Osteoblast (primary cell): ENCODE measurements at regions not wholly inside any gene's neighbourhood (a gene's known extent, or its start where the extent isn't known, plus 50 kb on each side); places are given as distances from the start of the nearest gene placed in this dataset.

Experiments
- DNase-seq: peaks from one replicate; pipeline ENCODE4 v3.0.0; 2011; ENCODE audit warnings: low spot score, mixed read lengths; ENCODE audit not compliant: insufficient read length; ENCODE audit errors: missing footprints
- H2AFZ ChIP-seq: 2 replicates; pipeline ENCODE4 v1.6.0; 2011; ENCODE audit warnings: mild to moderate bottlenecking, low read length
- H3K27ac ChIP-seq: 2 replicates; pipeline ENCODE4 v1.5.1; 2011; ENCODE audit warnings: mild to moderate bottlenecking, low read depth, low read length, moderate library complexity
- H3K27me3 ChIP-seq: 2 replicates; pipeline ENCODE4 v1.6.0; 2012; ENCODE audit warnings: mild to moderate bottlenecking, control low read depth, inconsistent platforms, low read length, moderate library complexity; ENCODE audit not compliant: insufficient read depth
- H3K36me3 ChIP-seq: 2 replicates; pipeline ENCODE4 v1.5.1; 2011; ENCODE audit warnings: mild to moderate bottlenecking, low read length, control low read depth, moderate library complexity; ENCODE audit not compliant: insufficient read depth
- H3K4me1 ChIP-seq: 2 replicates; pipeline ENCODE4 v1.5.1; 2011; ENCODE audit warnings: mild to moderate bottlenecking, low read length, control low read depth, moderate library complexity; ENCODE audit not compliant: insufficient read depth
- H3K4me2 ChIP-seq: 2 replicates; pipeline ENCODE4 v1.6.0; 2011; ENCODE audit warnings: mild to moderate bottlenecking, low read length; ENCODE audit not compliant: insufficient read depth
- H3K4me3 ChIP-seq: fragments of 200-600 bp; sonication (generic); 3 replicates; pipeline ENCODE4 v1.5.1; 2012; ENCODE audit warnings: mild to moderate bottlenecking, low read length, inconsistent platforms; ENCODE audit not compliant: insufficient read depth
- H3K79me2 ChIP-seq: 2 replicates; pipeline ENCODE4 v1.6.0; 2012; ENCODE audit warnings: mild to moderate bottlenecking, low read length, control low read depth, inconsistent platforms; ENCODE audit not compliant: insufficient read depth
- H3K9me3 ChIP-seq: 2 replicates; pipeline ENCODE4 v1.5.1; 2011; ENCODE audit warnings: low read depth, low read length, control low read depth
- H4K20me1 ChIP-seq: 2 replicates; pipeline ENCODE4 v1.6.0; 2012; ENCODE audit warnings: mild to moderate bottlenecking, low read length, control low read depth; ENCODE audit not compliant: insufficient read depth
- TF ChIP-seq, protein P1 (sequence below): IDR thresholded peaks from 2 replicates; pipeline ENCODE4 v1.5.1; 2011; ENCODE audit warnings: mild to moderate bottlenecking, low read depth, low read length, moderate library complexity; ENCODE audit errors: extremely low read depth

GRCh38 chr22:27663812-27664211 is 137.7 kb downstream of the MN1 start:
- peaks cover 3% of the 10 kb centered on the region for H3K9me3 ChIP-seq
- no peaks in the 10 kb centered on the region for H3K36me3 ChIP-seq
- H2AFZ ChIP-seq, result no peak overlapping the region
- H3K4me3 ChIP-seq, result no peak overlapping the region
- peaks cover 3% of the 10 kb centered on the region for H3K4me1 ChIP-seq
- H3K79me2 ChIP-seq, result no peaks in the 10 kb centered on the region
- TF ChIP-seq, protein P1, sequence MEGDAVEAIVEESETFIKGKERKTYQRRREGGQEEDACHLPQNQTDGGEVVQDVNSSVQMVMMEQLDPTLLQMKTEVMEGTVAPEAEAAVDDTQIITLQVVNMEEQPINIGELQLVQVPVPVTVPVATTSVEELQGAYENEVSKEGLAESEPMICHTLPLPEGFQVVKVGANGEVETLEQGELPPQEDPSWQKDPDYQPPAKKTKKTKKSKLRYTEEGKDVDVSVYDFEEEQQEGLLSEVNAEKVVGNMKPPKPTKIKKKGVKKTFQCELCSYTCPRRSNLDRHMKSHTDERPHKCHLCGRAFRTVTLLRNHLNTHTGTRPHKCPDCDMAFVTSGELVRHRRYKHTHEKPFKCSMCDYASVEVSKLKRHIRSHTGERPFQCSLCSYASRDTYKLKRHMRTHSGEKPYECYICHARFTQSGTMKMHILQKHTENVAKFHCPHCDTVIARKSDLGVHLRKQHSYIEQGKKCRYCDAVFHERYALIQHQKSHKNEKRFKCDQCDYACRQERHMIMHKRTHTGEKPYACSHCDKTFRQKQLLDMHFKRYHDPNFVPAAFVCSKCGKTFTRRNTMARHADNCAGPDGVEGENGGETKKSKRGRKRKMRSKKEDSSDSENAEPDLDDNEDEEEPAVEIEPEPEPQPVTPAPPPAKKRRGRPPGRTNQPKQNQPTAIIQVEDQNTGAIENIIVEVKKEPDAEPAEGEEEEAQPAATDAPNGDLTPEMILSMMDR, result no peak
- H3K27me3 ChIP-seq, result peaks cover 3% of the 10 kb centered on the region
- DNase-seq, result no peak
- H4K20me1 ChIP-seq, result no peaks in the 10 kb centered on the region
- H3K4me2 ChIP-seq, result no peak overlapping the region
- no peak overlapping the region for H3K27ac ChIP-seq

- no peak overlapping the region for H3K4me3 ChIP-seq
- TF ChIP-seq, protein P1, result no peak
- DNase-seq, result no peak
- no peaks in the 10 kb centered on the region for H3K79me2 ChIP-seq
- no peaks in the 10 kb centered on the region for H3K36me3 ChIP-seq
- no peak overlapping the region for H3K4me2 ChIP-seq
- peaks cover 3% of the 10 kb centered on the region for H3K4me1 ChIP-seq
- peaks cover 3% of the 10 kb centered on the region for H3K9me3 ChIP-seq
- H3K27ac ChIP-seq, result no peak overlapping the region
- no peak overlapping the region for H2AFZ ChIP-seq
- H3K27me3 ChIP-seq, result peaks cover 3% of the 10 kb centered on the region
- no peaks in the 10 kb centered on the region for H4K20me1 ChIP-seq
Measured at GRCh38 chr22:27666272-27666997, 135.1 kb downstream of the MN1 start.

DNA sequence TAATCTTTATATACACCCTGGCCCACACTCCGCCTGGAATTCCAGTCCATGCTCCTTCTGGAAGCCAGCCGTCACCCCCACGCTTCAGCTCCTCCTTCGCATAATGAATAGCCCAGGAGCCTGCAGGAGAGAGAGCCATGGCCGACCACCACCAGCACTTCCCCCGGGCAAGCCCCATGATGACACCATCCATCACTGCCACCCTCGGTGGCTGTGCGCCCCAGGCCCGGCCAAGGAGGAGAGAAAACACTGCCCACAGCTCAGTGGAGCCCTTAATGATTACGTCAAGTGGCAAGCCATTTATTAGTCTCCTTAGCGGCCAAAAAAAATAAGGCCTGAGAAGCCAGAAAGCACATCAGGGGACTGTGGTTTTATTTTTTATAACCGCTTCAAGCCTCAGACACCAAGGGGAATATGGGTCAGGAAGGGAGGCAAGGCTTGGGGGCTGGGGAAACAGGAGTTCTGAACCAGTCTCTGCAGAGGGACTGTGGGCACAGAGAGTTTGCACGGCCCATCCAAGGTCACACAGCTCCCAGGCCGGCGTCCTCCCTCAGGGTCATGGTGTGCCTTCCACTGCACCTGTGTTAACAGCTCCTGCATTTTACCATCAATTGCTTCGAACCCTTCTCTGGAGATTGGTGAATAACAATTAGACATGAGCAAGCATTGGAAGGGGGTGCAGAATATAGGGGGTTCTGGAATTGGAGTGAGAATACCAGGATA is 134.3 kb downstream of the MN1 start:
- no peaks in the 10 kb centered on the region for H3K79me2 ChIP-seq
- H3K36me3 ChIP-seq, result no peaks in the 10 kb centered on the region
- H4K20me1 ChIP-seq, result no peaks in the 10 kb centered on the region
- no peak overlapping the region for H3K27ac ChIP-seq
- H3K4me3 ChIP-seq, result peak overlapping the region; percentile 41
- peaks cover 3% of the 10 kb centered on the region for H3K27me3 ChIP-seq
- DNase-seq, result peak; percentile 85
- TF ChIP-seq, protein P1, result no peak
- H2AFZ ChIP-seq, result peak overlapping the region; percentile 70
- peaks cover 3% of the 10 kb centered on the region for H3K9me3 ChIP-seq
- H3K4me2 ChIP-seq, result no peak overlapping the region
- H3K4me1 ChIP-seq, result peaks cover 3% of the 10 kb centered on the region
